ENCODE measurements at regions not wholly inside any gene's neighbourhood (a gene's known extent, or its start where the extent isn't known, plus 50 kb on each side); places are given as distances from the start of the nearest gene placed in this dataset.
"Not testable (repeated sequence)": the region's sequence is repeated elsewhere in the genome, so short reads cannot be mapped to it uniquely, and the experiment has no call there.

GRCh38 chr1:66424530-66424929 lies 109.4 kb upstream of the SGIP1 start:
- H3K4me1 ChIP-seq = not testable (repeated sequence)

GRCh38 chr1:66426239-66426853 lies 107.6 kb upstream of the SGIP1 start:
- intact Hi-C loops (cut with DNase I; ENCODE audit: low total_unique reads) = no loop called here
- Histone ChIP-seq H3K9me3 (peaks cover 0 to 37% (median 17%) of the 10 kb centered on the region in 4 donors), H3K27me3 (no peaks in the 10 kb centered on the region), H3K36me3 (no peaks in the 10 kb centered on the region), H3K4me3 (no peak overlapping the region), H3K27ac (no peak overlapping the region), H3K4me1 (no peaks in the 10 kb centered on the region)
- WGBS, 5 donors = 45 to 66% (median 49%) methylated on average over 4 of the region's 4 CpGs
- no peak for TF ChIP-seq POLR2AphosphoS5 (IDR thresholded peaks at IDR 0.05)
- no peak for TF ChIP-seq CTCF (IDR thresholded peaks at IDR 0.05)
- no peak for TF ChIP-seq EP300 (IDR thresholded peaks at IDR 0.05)
- no peak for TF ChIP-seq POLR2A (IDR thresholded peaks at IDR 0.05)
- DNase-seq = no peak

More at GRCh38 chr1:66424530-66424929, 109.4 kb upstream of the SGIP1 start:
- intact Hi-C loops (cut with DNase I; ENCODE audit: low total_unique reads); H3K27ac ChIP-seq; H3K36me3 ChIP-seq; H3K4me3 ChIP-seq; H3K27me3 ChIP-seq; DNase-seq: not testable (repeated sequence)
- H3K9me3 ChIP-seq = peaks cover 0 to 19% (median 1%) of the 10 kb centered on the region in 4 donors
- WGBS, 5 donors = 91 to 94% (median 92%) methylated on average over 2 to 3 of the region's 3 CpGs

GRCh38 chr1:66430815-66431214 lies 103.1 kb upstream of the SGIP1 start:
- H3K4me3 ChIP-seq; intact Hi-C loops (cut with DNase I; ENCODE audit: low total_unique reads); H3K4me1 ChIP-seq; H3K27ac ChIP-seq; H3K36me3 ChIP-seq; H3K27me3 ChIP-seq; DNase-seq: not testable (repeated sequence)
- peaks cover 0 to 47% (median 24%) of the 10 kb centered on the region in 4 donors for H3K9me3 ChIP-seq

GRCh38 chr1:66431999-66432398 lies 102.0 kb upstream of the SGIP1 start:
- no peak overlapping the region for H3K27ac ChIP-seq
- H3K4me1 ChIP-seq = no peaks in the 10 kb centered on the region
- WGBS, 5 donors = 83 to 96% (median 88%) methylated on average over 2 of the region's 2 CpGs
- no peak for TF ChIP-seq EP300 (IDR thresholded peaks at IDR 0.05)
- no peak for TF ChIP-seq POLR2AphosphoS5 (IDR thresholded peaks at IDR 0.05)
- TF ChIP-seq POLR2A (IDR thresholded peaks at IDR 0.05) = no peak
- TF ChIP-seq CTCF (IDR thresholded peaks at IDR 0.05) = no peak
- H3K36me3 ChIP-seq = no peaks in the 10 kb centered on the region
- DNase-seq = no peak
- intact Hi-C loops (cut with DNase I; ENCODE audit: low total_unique reads) = no loop called here
- no peak overlapping the region for H3K4me3 ChIP-seq
- peaks cover 0 to 47% (median 24%) of the 10 kb centered on the region in 4 donors for H3K9me3 ChIP-seq
- H3K27me3 ChIP-seq = no peaks in the 10 kb centered on the region

- intact Hi-C loops (cut with DNase I; ENCODE audit: low total_unique reads) = no loop called here
- peaks cover 0 to 3% (median 0%) of the 10 kb centered on the region in 4 donors for H3K4me1 ChIP-seq
- TF ChIP-seq CTCF (IDR thresholded peaks at IDR 0.05) = no peak
- TF ChIP-seq EP300 (IDR thresholded peaks at IDR 0.05) = no peak
- TF ChIP-seq POLR2A (IDR thresholded peaks at IDR 0.05) = no peak
Measured at GRCh38 chr1:66433611-66434010, 100.3 kb upstream of the SGIP1 start.

More at GRCh38 chr1:66433611-66434010, 100.3 kb upstream of the SGIP1 start:
- DNase-seq = no peak
- Histone ChIP-seq H3K4me3 (no peak overlapping the region), H3K27me3 (no peaks in the 10 kb centered on the region), H3K9me3 (peaks cover 0 to 34% (median 24%) of the 10 kb centered on the region in 4 donors), H3K27ac (no peak overlapping the region), H3K36me3 (no peaks in the 10 kb centered on the region)
